Adrenal gland (tissue), 9 donors: ENCODE measurements at regions not wholly inside any gene's neighbourhood (a gene's known extent, or its start where the extent isn't known, plus 50 kb on each side); places are given as distances from the start of the nearest gene placed in this dataset.

Experiments used
- DNase-seq, 7 donors: peaks; one replicate each; pipeline ENCODE4 v3.0.0-alpha.2; 2019 to 2020
- H3K27ac ChIP-seq, 5 donors: fragments of 200-600 bp; sonication (generic) in 4 of 5; 1 replicate in 3 of 5; 2 replicates in 2 of 5; pipeline versions ENCODE4 v1.5.1 to v1.8.0; 2016 to 2020; ENCODE audit warnings: mild to moderate bottlenecking in 1 of 5
- H3K27me3 ChIP-seq: fragments of 200-600 bp; 2 replicates; pipeline ENCODE4 v1.8.0; 2021
- H3K36me3 ChIP-seq, 2 donors: fragments of 200-600 bp; replicated peaks in 1 of 2; 1 replicate in 1 of 2; 2 replicates in 1 of 2; pipeline versions ENCODE4 v1.5.1 to v1.8.0; 2018 to 2022
- H3K4me1 ChIP-seq, 2 donors: fragments of 200-600 bp; replicated peaks in 1 of 2; 1 replicate in 1 of 2; 2 replicates in 1 of 2; pipeline versions ENCODE4 v1.5.1 to v1.8.0; 2018 to 2021
- H3K4me3 ChIP-seq, 4 donors: fragments of 200-600 bp; sonication (generic) in 3 of 4; one replicate each; pipeline ENCODE4 v1.5.1; 2016 to 2018
- H3K9me3 ChIP-seq, 3 donors: fragments of 200-600 bp; sonication (generic) in 1 of 3; replicated peaks in 1 of 3; 1 replicate in 2 of 3; 2 replicates in 1 of 3; pipeline versions ENCODE4 v1.5.1 to v1.8.0; 2016 to 2021
- CTCF ChIP-seq, 6 experiments: fragments of 450-650 bp in 4 of 6; fragments of 200-600 bp in 2 of 6; sonication (generic) in 1 of 6; IDR thresholded peaks; 1 replicate in 5 of 6; 2 replicates in 1 of 6; pipeline versions ENCODE4 v1.5.1 to v1.8.0; 2016 to 2021; ENCODE audit warnings: antibody characterized with exemption in 6 of 6, mild to moderate bottlenecking in 2 of 6, moderate library complexity in 1 of 6
- POLR2A ChIP-seq, 2 donors: fragments of 450-650 bp; IDR thresholded peaks; one replicate each; pipeline ENCODE4 v1.6.1; 2017; ENCODE audit warnings: antibody characterized with exemption in 2 of 2, mild to moderate bottlenecking in 2 of 2, moderate library complexity in 1 of 2
- WGBS, 4 donors: extraction: QIAGEN DNeasy Blood & Tissue Kit in 2 of 4; methylation state at CpG; one replicate each; pipeline versions ENCODE4 v1.1.5 to v1.1.7; 2013 to 2017; 5-methylcytosine and 5-hydroxymethylcytosine counted together
- intact Hi-C, 2 donors: fragments of 100-400 bp; cut with DNase I; formaldehyde crosslinking; loops; one replicate each; pipeline versions ENCODE4 v1.14.1 to v1.15.0; 2022 to 2023
- donor health status: healthy with polysubstance abuse.
- donor health status: Bipolar disorder and iron deficiency.
- donor health status: DM: yes; HTN: yes; CAD: no.
- donor health status: DM: no; HTN: no; CAD: no.
- donor health status: DM: no; HTN: no; CAD: no.

- intact Hi-C loops, result no loop called here
- H3K36me3 ChIP-seq, result no peaks in the 10 kb centered on the region
- 70 to 78% (median 77%) methylated on average over 5 of the region's 5 CpGs for WGBS, 4 donors
- TF ChIP-seq CTCF (IDR thresholded peaks at IDR 0.05), result peak in 5 of 6 experiments; percentile 38 to 54 (median 43)
- no peak for TF ChIP-seq POLR2A (IDR thresholded peaks at IDR 0.05)
- H3K27ac ChIP-seq, result no peak overlapping the region
- H3K27me3 ChIP-seq, result no peaks in the 10 kb centered on the region
- H3K9me3 ChIP-seq, result no peaks in the 10 kb centered on the region
- DNase-seq, result no peak
- H3K4me1 ChIP-seq, result peaks cover 0 to 6% of the 10 kb centered on the region in 2 donors
- no peak overlapping the region for H3K4me3 ChIP-seq
These were observed 55.5 kb upstream of the CABCOCO1 start for GRCh38 chr10:61606959-61607907.

GRCh38 chr10:61605221-61605620 is 57.5 kb upstream of the CABCOCO1 start:
- Histone ChIP-seq H3K27me3 (no peaks in the 10 kb centered on the region), H3K4me1 (no peaks in the 10 kb centered on the region), H3K4me3 (no peak overlapping the region), H3K27ac (no peak overlapping the region), H3K36me3 (no peaks in the 10 kb centered on the region), H3K9me3 (no peaks in the 10 kb centered on the region)
- no peak for DNase-seq
- TF ChIP-seq POLR2A (IDR thresholded peaks at IDR 0.05), result no peak
- TF ChIP-seq CTCF (IDR thresholded peaks at IDR 0.05), result no peak
- intact Hi-C loops, result no loop called here
- WGBS, 4 donors, result 86 to 92% (median 89%) methylated on average over 1 of the region's 1 CpG

- TF ChIP-seq CTCF (IDR thresholded peaks at IDR 0.05) (no peak), POLR2A (IDR thresholded peaks at IDR 0.05) (no peak)
- Histone ChIP-seq H3K4me3 (no peak overlapping the region), H3K4me1 (no peaks in the 10 kb centered on the region), H3K36me3 (no peaks in the 10 kb centered on the region), H3K9me3 (no peaks in the 10 kb centered on the region), H3K27me3 (no peaks in the 10 kb centered on the region), H3K27ac (no peak overlapping the region)
- DNase-seq, result no peak
- 65 to 75% (median 71%) methylated on average over 1 of the region's 1 CpG for WGBS, 4 donors
- intact Hi-C loops, result no loop called here
These were observed 62.3 kb upstream of the CABCOCO1 start for GRCh38 chr10:61600399-61600798.

- Histone ChIP-seq H3K36me3 (no peaks in the 10 kb centered on the region), H3K27ac (no peak overlapping the region), H3K4me3 (no peak overlapping the region), H3K4me1 (peaks cover 0 to 5% of the 10 kb centered on the region in 2 donors), H3K9me3 (no peaks in the 10 kb centered on the region), H3K27me3 (no peaks in the 10 kb centered on the region)
- TF ChIP-seq CTCF (IDR thresholded peaks at IDR 0.05) (no peak), POLR2A (IDR thresholded peaks at IDR 0.05) (no peak)
- no peak for DNase-seq
- intact Hi-C loops, result no loop called here
- 47 to 99% (median 78%) methylated on average over 1 of the region's 1 CpG for WGBS, 4 donors
These were observed 68.3 kb upstream of the CABCOCO1 start for GRCh38 chr10:61594430-61594829.
